ENCODE measurements at regions not wholly inside any gene's neighbourhood (a gene's known extent, or its start where the extent isn't known, plus 50 kb on each side); places are given as distances from the start of the nearest gene placed in this dataset.

- TF ChIP-seq EZH2phosphoT487 (IDR thresholded peaks at IDR 0.05; ENCODE audit: unreplicated experiment) (no peak), REST (IDR thresholded peaks at IDR 0.05; ENCODE audit: unreplicated experiment) (no peak), CTCF (conservative IDR thresholded peaks at IDR 0.05; ENCODE audit: low read depth in 2 of 2) (no peak), ETS1 (IDR thresholded peaks at IDR 0.05) (no peak)
These were observed 91.4 kb upstream of the SLC10A2 start for GRCh38 chr13:103157434-103158145.

Measured in GM23338 (cell line).